H1 (cell line): ENCODE measurements at regions not wholly inside any gene's neighbourhood (a gene's known extent, or its start where the extent isn't known, plus 50 kb on each side); places are given as distances from the start of the nearest gene placed in this dataset.

Experiments
- BACH1 ChIP-seq: IDR thresholded peaks from 2 replicates; pipeline ENCODE4 v1.6.1; 2012; ENCODE audit warnings: low read length, improper control_type of control experiment
- CEBPB ChIP-seq: IDR thresholded peaks from 2 replicates; pipeline ENCODE4 v1.6.1; 2012; ENCODE audit warnings: low read depth, low read length
- EZH2 ChIP-seq: fragments of 200-600 bp; sonication (generic); IDR thresholded peaks from 2 replicates; pipeline ENCODE4 v1.7.1; 2012; ENCODE audit warnings: low read depth, mild to moderate bottlenecking, moderate library complexity, low read length, inconsistent platforms; ENCODE audit not compliant: severe bottlenecking
- MAFK ChIP-seq: IDR thresholded peaks from 2 replicates; pipeline ENCODE4 v1.6.1; 2012; ENCODE audit warnings: low read depth, mild to moderate bottlenecking, improper control_type of control experiment, low read length
- NRF1 ChIP-seq: IDR thresholded peaks from 2 replicates; pipeline ENCODE4 v1.6.1; 2011; ENCODE audit warnings: mild to moderate bottlenecking, low read depth, low read length, improper control_type of control experiment
- POLR2A ChIP-seq, 2 experiments: IDR thresholded peaks; 1 replicate in 1 of 2; 2 replicates in 1 of 2; pipeline ENCODE4 v1.6.1; 2011; ENCODE audit warnings: low read depth in 2 of 2, low read length in 2 of 2, mild to moderate bottlenecking in 2 of 2; ENCODE audit errors: control extremely low read depth in 1 of 2
- TF ChIP-seq, protein P1 (sequence below), 3 experiments: IDR thresholded peaks; 1 replicate in 2 of 3; 2 replicates in 1 of 3; pipeline versions ENCODE4 v1.5.1 to v1.6.1; 2011; ENCODE audit warnings: low read length in 3 of 3, mild to moderate bottlenecking in 3 of 3, inconsistent platforms in 2 of 3, low read depth in 1 of 3, moderate library complexity in 1 of 3; ENCODE audit not compliant: insufficient read depth in 1 of 3; ENCODE audit errors: control extremely low read depth in 1 of 3
- TF ChIP-seq, protein P2 (sequence below): IDR thresholded peaks from 2 replicates; pipeline ENCODE4 v1.6.1; 2012; ENCODE audit warnings: inconsistent platforms

DNA sequence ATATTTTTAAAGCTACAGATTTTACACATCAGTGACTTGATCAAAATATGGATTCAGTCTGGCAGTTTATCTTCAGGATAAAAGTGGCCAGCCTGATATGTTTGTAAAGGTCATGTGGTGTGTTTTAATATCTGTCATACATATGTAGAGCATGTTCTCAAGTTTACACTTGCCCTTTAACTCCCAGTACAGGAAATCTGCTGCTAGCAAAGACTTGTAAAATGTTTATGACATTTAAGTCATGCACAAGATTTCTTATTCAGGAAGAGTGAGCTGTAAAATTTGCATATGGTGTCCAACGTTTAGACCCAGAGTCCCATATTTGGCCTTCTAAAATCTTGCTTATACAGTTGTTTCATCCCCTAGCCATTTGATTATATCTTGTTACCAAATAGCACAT, 197.5 kb upstream of the FLRT2 start:
- no peak for TF ChIP-seq CEBPB
- TF ChIP-seq, protein P1, sequence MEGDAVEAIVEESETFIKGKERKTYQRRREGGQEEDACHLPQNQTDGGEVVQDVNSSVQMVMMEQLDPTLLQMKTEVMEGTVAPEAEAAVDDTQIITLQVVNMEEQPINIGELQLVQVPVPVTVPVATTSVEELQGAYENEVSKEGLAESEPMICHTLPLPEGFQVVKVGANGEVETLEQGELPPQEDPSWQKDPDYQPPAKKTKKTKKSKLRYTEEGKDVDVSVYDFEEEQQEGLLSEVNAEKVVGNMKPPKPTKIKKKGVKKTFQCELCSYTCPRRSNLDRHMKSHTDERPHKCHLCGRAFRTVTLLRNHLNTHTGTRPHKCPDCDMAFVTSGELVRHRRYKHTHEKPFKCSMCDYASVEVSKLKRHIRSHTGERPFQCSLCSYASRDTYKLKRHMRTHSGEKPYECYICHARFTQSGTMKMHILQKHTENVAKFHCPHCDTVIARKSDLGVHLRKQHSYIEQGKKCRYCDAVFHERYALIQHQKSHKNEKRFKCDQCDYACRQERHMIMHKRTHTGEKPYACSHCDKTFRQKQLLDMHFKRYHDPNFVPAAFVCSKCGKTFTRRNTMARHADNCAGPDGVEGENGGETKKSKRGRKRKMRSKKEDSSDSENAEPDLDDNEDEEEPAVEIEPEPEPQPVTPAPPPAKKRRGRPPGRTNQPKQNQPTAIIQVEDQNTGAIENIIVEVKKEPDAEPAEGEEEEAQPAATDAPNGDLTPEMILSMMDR (IDR thresholded peaks at IDR 0.05; ENCODE audit: control extremely low read depth in 1 of 3, insufficient read depth in 1 of 3, low read depth in 1 of 3, low read length in 3 of 3) = no peak
- no peak for TF ChIP-seq BACH1
- TF ChIP-seq, protein P2, sequence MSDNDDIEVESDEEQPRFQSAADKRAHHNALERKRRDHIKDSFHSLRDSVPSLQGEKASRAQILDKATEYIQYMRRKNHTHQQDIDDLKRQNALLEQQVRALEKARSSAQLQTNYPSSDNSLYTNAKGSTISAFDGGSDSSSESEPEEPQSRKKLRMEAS = no peak
- TF ChIP-seq NRF1 = no peak
- no peak for TF ChIP-seq MAFK
- TF ChIP-seq POLR2A (IDR thresholded peaks at IDR 0.05; ENCODE audit: control extremely low read depth in 1 of 2, low read depth in 2 of 2, low read length in 2 of 2) = no peak
- TF ChIP-seq EZH2 = no peak
